ENCODE measurements at regions not wholly inside any gene's neighbourhood (a gene's known extent, or its start where the extent isn't known, plus 50 kb on each side); places are given as distances from the start of the nearest gene placed in this dataset.

- no peak for TF ChIP-seq ZNF740 (CRISPR knock-in tag; IDR thresholded peaks at IDR 0.05)
- no peak for TF ChIP-seq ZNF740 (tag; IDR thresholded peaks at IDR 0.05)
- TF ChIP-seq ZNF79 (CRISPR knock-in tag; IDR thresholded peaks at IDR 0.05; ENCODE audit: low read depth) = no peak
- TF ChIP-seq ZNF778 (CRISPR knock-in tag; IDR thresholded peaks at IDR 0.05) = no peak
- TF ChIP-seq ZBTB33 (CRISPR knock-in tag; IDR thresholded peaks at IDR 0.05) = no peak
- TF ChIP-seq EZH2 (IDR thresholded peaks at IDR 0.05; ENCODE audit: borderline replicate concordance, low read depth, low read length) = no peak
- no peak for TF ChIP-seq PHTF2 (CRISPR knock-in tag; IDR thresholded peaks at IDR 0.05)
Observed at GRCh38 chr16:55233464-55233863, 90.5 kb upstream of the IRX6 start (continued).

- ChIA-PET CTCF (ENCODE audit: low intra/inter-chr PET ratio) (no interaction called here), POLR2A (no interaction called here)
- intact Hi-C loops (cut with micrococcal nuclease) = no loop called here
- Histone ChIP-seq H2AFZ (ENCODE audit: low read depth, low read length) (no peak overlapping the region), H3K4me3 (no peak overlapping the region), H3K9me3 (replicated peaks; ENCODE audit: control insufficient read depth, insufficient read depth, low read depth, low read length) (no peaks in the 10 kb centered on the region), H3K9ac (ENCODE audit: insufficient read depth in 1 of 2, low read depth in 2 of 2, low read length in 2 of 2) (no peak overlapping the region), H3K4me1 (replicated peaks in 1 of 2; ENCODE audit: control insufficient read depth in 2 of 2, insufficient read depth in 2 of 2, low read length in 2 of 2) (no peaks in the 10 kb centered on the region), H3K4me2 (ENCODE audit: insufficient read depth, low read length) (no peak overlapping the region), H3K9me1 (ENCODE audit: control insufficient read depth, insufficient read depth, low read length) (no peaks in the 10 kb centered on the region), H3K36me3 (ENCODE audit: control insufficient read depth, insufficient read depth, low read length) (no peaks in the 10 kb centered on the region), H4K20me1 (replicated peaks; ENCODE audit: control insufficient read depth, insufficient read depth, low read length) (no peaks in the 10 kb centered on the region; the same call in 1 of the 2 replicates), H3K27ac (ENCODE audit: extremely low read depth, low read depth, low read length) (no peak overlapping the region), H3K27me3 (ENCODE audit: control insufficient read depth in 2 of 2, insufficient read depth in 2 of 2, low read length in 2 of 2) (no peaks in the 10 kb centered on the region; a peak in 1 of 5 replicates), H3K79me2 (ENCODE audit: control insufficient read depth, insufficient read depth, low read length) (no peaks in the 10 kb centered on the region)
- 0% methylated on average over 5 of the region's 5 CpGs for WGBS (ENCODE audit: insufficient coverage, low coverage, missing lambda C conversion rate)
- ATAC-seq (no peak), DNase-seq (ENCODE audit: extremely low read depth in 1 of 4, low spot score in 3 of 4) (no peak), FAIRE-seq (no peak)
- BruUV-seq (replicated peaks) = no TSS peak
- no peak for TF ChIP-seq SRF (CRISPR knock-in tag; IDR thresholded peaks at IDR 0.05)
- TF ChIP-seq, protein P1, sequence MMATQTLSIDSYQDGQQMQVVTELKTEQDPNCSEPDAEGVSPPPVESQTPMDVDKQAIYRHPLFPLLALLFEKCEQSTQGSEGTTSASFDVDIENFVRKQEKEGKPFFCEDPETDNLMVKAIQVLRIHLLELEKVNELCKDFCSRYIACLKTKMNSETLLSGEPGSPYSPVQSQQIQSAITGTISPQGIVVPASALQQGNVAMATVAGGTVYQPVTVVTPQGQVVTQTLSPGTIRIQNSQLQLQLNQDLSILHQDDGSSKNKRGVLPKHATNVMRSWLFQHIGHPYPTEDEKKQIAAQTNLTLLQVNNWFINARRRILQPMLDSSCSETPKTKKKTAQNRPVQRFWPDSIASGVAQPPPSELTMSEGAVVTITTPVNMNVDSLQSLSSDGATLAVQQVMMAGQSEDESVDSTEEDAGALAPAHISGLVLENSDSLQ (IDR thresholded peaks at IDR 0.05) = peak; percentile 11; the same call in 1 of the 2 replicates
- in situ Hi-C loops (cut with MboI) = no loop called here
Observed at GRCh38 chr16:55236655-55237054, 87.3 kb upstream of the IRX6 start.

Measured in K562 (cell line).